KMS-11 (cell line): ENCODE measurements at regions not wholly inside any gene's neighbourhood (a gene's known extent, or its start where the extent isn't known, plus 50 kb on each side); places are given as distances from the start of the nearest gene placed in this dataset.

ENCODE experiments used
- H2AFZ ChIP-seq: fragments of 200-600 bp; sonication (generic); 2 replicates; pipeline ENCODE4 v1.6.1; 2016; ENCODE audit warnings: antibody characterized with exemption, mixed run types, low read depth
- H3K27ac ChIP-seq: fragments of 200-600 bp; sonication (generic); 2 replicates; pipeline ENCODE4 v1.6.1; 2016; ENCODE audit warnings: mild to moderate bottlenecking, mixed run types
- H3K27me3 ChIP-seq: fragments of 200-600 bp; sonication (generic); 2 replicates; pipeline ENCODE4 v1.6.1; 2017; ENCODE audit warnings: mild to moderate bottlenecking, low read depth, mixed run types, moderate library complexity; ENCODE audit not compliant: insufficient read depth
- H3K36me3 ChIP-seq: fragments of 200-600 bp; sonication (generic); 2 replicates; pipeline ENCODE4 v1.6.1; 2017; ENCODE audit warnings: mild to moderate bottlenecking, mixed run types; ENCODE audit not compliant: insufficient read depth
- H3K4me1 ChIP-seq: fragments of 200-600 bp; sonication (generic); 2 replicates; pipeline ENCODE4 v1.6.1; 2016; ENCODE audit warnings: mild to moderate bottlenecking, low read depth, mixed run types; ENCODE audit not compliant: poor library complexity, severe bottlenecking
- H3K4me2 ChIP-seq: fragments of 200-600 bp; sonication (generic); 2 replicates; pipeline ENCODE4 v1.7.0; 2016; ENCODE audit warnings: mild to moderate bottlenecking, mixed run types
- H3K4me3 ChIP-seq: fragments of 200-600 bp; sonication (generic); IDR thresholded peaks from 2 replicates; pipeline ENCODE4 v1.6.1; 2017; ENCODE audit warnings: low read depth, low read length, mixed read lengths; ENCODE audit not compliant: insufficient read depth
- H3K79me2 ChIP-seq: fragments of 200-600 bp; sonication (generic); 2 replicates; pipeline ENCODE4 v1.6.1; 2016; ENCODE audit warnings: low read depth, mixed run types; ENCODE audit not compliant: insufficient read depth
- H3K9ac ChIP-seq: fragments of 200-600 bp; sonication (generic); 2 replicates; pipeline ENCODE4 v1.6.1; 2016; ENCODE audit warnings: mild to moderate bottlenecking, mixed run types
- H4K20me1 ChIP-seq: fragments of 200-600 bp; sonication (generic); 2 replicates; pipeline ENCODE4 v1.6.1; 2016; ENCODE audit warnings: mild to moderate bottlenecking, mixed run types; ENCODE audit not compliant: insufficient read depth
- CTCF ChIP-seq: fragments of 200-600 bp; sonication (generic); conservative IDR thresholded peaks from 2 replicates; pipeline ENCODE4 v1.6.1; 2017; ENCODE audit warnings: low read depth, mild to moderate bottlenecking, antibody characterized with exemption, low read length, moderate library complexity, mixed read lengths

GRCh38 chr13:50130123-50130946 is 115.1 kb downstream of the KCNRG start:
- no peak overlapping the region for H3K27ac ChIP-seq
- no peaks in the 10 kb centered on the region for H3K79me2 ChIP-seq
- no peak for TF ChIP-seq CTCF
- H2AFZ ChIP-seq: peak overlapping the region; percentile 75
- no peaks in the 10 kb centered on the region for H3K36me3 ChIP-seq
- peaks cover 15% of the 10 kb centered on the region for H3K4me1 ChIP-seq
- H3K27me3 ChIP-seq: peaks cover 3% of the 10 kb centered on the region; the same call in 1 of the 2 replicates
- H3K9ac ChIP-seq: peak overlapping the region; percentile 18; the same call in 1 of the 2 replicates
- no peaks in the 10 kb centered on the region for H4K20me1 ChIP-seq
- no peak overlapping the region for H3K4me3 ChIP-seq
- peak overlapping the region; percentile 53 for H3K4me2 ChIP-seq

- H3K4me1 ChIP-seq: peaks cover 11% of the 10 kb centered on the region
- H3K9ac ChIP-seq: no peak overlapping the region
- peaks cover 3% of the 10 kb centered on the region; the same call in 1 of the 2 replicates for H3K27me3 ChIP-seq
- H3K27ac ChIP-seq: no peak overlapping the region
- TF ChIP-seq CTCF: no peak
- H4K20me1 ChIP-seq: no peaks in the 10 kb centered on the region
- H3K4me2 ChIP-seq: peak overlapping the region; percentile 53; the same call in 1 of the 2 replicates
- no peaks in the 10 kb centered on the region for H3K79me2 ChIP-seq
- H2AFZ ChIP-seq: no peak overlapping the region
- H3K36me3 ChIP-seq: no peaks in the 10 kb centered on the region
- H3K4me3 ChIP-seq: no peak overlapping the region
Observed at GRCh38 chr13:50131920-50132903, 117.0 kb downstream of the KCNRG start.

GRCh38 chr13:50132904-50133357 is 117.7 kb downstream of the KCNRG start:
- H3K27ac ChIP-seq: no peak overlapping the region
- TF ChIP-seq CTCF: no peak
- no peak overlapping the region for H3K4me2 ChIP-seq
- H3K4me3 ChIP-seq: no peak overlapping the region
- no peaks in the 10 kb centered on the region for H3K36me3 ChIP-seq
- no peak overlapping the region for H2AFZ ChIP-seq
- no peaks in the 10 kb centered on the region for H3K79me2 ChIP-seq
- H3K27me3 ChIP-seq: peaks cover 3% of the 10 kb centered on the region; the same call in 1 of the 2 replicates
- no peak overlapping the region for H3K9ac ChIP-seq
- H4K20me1 ChIP-seq: no peaks in the 10 kb centered on the region
- H3K4me1 ChIP-seq: peaks cover 11% of the 10 kb centered on the region

GRCh38 chr13:50133358-50133953 is 118.2 kb downstream of the KCNRG start:
- Histone ChIP-seq H3K4me2 (no peak overlapping the region), H3K79me2 (no peaks in the 10 kb centered on the region), H3K4me3 (no peak overlapping the region), H2AFZ (no peak overlapping the region), H3K9ac (no peak overlapping the region), H3K27ac (no peak overlapping the region), H4K20me1 (no peaks in the 10 kb centered on the region), H3K36me3 (no peaks in the 10 kb centered on the region), H3K27me3 (peaks cover 3% of the 10 kb centered on the region; the same call in 1 of the 2 replicates), H3K4me1 (peaks cover 11% of the 10 kb centered on the region)
- TF ChIP-seq CTCF: no peak
